HG03039 (cell line): ENCODE measurements at regions not wholly inside any gene's neighbourhood (a gene's known extent, or its start where the extent isn't known, plus 50 kb on each side); places are given as distances from the start of the nearest gene placed in this dataset.

Experiments used
- ATAC-seq: cut with Tn5 transposase; IDR thresholded peaks from one replicate; pipeline ENCODE4 v1.9.1; 2021; ENCODE audit warnings: mild to moderate bottlenecking, moderate library complexity; ENCODE audit not compliant: unreplicated experiment

GRCh38 chr9:80208696-80209095 lies 636.9 kb downstream of the TLE4 start:
- ATAC-seq = no peak

- no peak for ATAC-seq
These were observed 632.3 kb downstream of the TLE4 start for GRCh38 chr9:80204054-80204453.

GRCh38 chr9:80197661-80198060 lies 625.9 kb downstream of the TLE4 start:
- ATAC-seq = no peak

- ATAC-seq = no peak
These were observed 619.3 kb downstream of the TLE4 start for GRCh38 chr9:80191108-80191507.

GRCh38 chr9:80188579-80188978 lies 616.8 kb downstream of the TLE4 start:
- ATAC-seq = no peak

- ATAC-seq = no peak
These were observed 613.5 kb downstream of the TLE4 start for GRCh38 chr9:80185112-80185738.

GRCh38 chr9:80177949-80178480 lies 606.2 kb downstream of the TLE4 start:
- no peak for ATAC-seq

GRCh38 chr9:80175286-80176150 lies 603.8 kb downstream of the TLE4 start:
- ATAC-seq = no peak

GRCh38 chr9:80163889-80164288 lies 592.1 kb downstream of the TLE4 start:
- ATAC-seq = peak; percentile 77

GRCh38 chr9:80158554-80159170 lies 586.9 kb downstream of the TLE4 start:
- no peak for ATAC-seq

- no peak for ATAC-seq
These were observed 586.4 kb downstream of the TLE4 start for GRCh38 chr9:80158131-80158530.

- no peak for ATAC-seq
These were observed 585.8 kb downstream of the TLE4 start for GRCh38 chr9:80157561-80157983.

- ATAC-seq = peak; percentile 67
These were observed 585.1 kb downstream of the TLE4 start for GRCh38 chr9:80156756-80157472.

GRCh38 chr9:80156262-80156661 lies 584.5 kb downstream of the TLE4 start:
- ATAC-seq = no peak

GRCh38 chr9:80147866-80148265 lies 576.1 kb downstream of the TLE4 start:
- no peak for ATAC-seq

- no peak for ATAC-seq
These were observed 574.7 kb downstream of the TLE4 start for GRCh38 chr9:80146466-80146865.

GRCh38 chr9:80144856-80145255 lies 573.1 kb downstream of the TLE4 start:
- no peak for ATAC-seq

GRCh38 chr9:80144406-80144805 lies 572.6 kb downstream of the TLE4 start:
- no peak for ATAC-seq

- no peak for ATAC-seq
These were observed 572.1 kb downstream of the TLE4 start for GRCh38 chr9:80143899-80144298.

- ATAC-seq = peak; percentile 97
These were observed 562.7 kb downstream of the TLE4 start for GRCh38 chr9:80134487-80134886.

- ATAC-seq = no peak
These were observed 559.9 kb downstream of the TLE4 start for GRCh38 chr9:80131627-80132026.
